ENCODE measurements at regions not wholly inside any gene's neighbourhood (a gene's known extent, or its start where the extent isn't known, plus 50 kb on each side); places are given as distances from the start of the nearest gene placed in this dataset.
A peak's percentile ranks its signal among the peaks of the same experiment; 100 is the strongest.

DNA sequence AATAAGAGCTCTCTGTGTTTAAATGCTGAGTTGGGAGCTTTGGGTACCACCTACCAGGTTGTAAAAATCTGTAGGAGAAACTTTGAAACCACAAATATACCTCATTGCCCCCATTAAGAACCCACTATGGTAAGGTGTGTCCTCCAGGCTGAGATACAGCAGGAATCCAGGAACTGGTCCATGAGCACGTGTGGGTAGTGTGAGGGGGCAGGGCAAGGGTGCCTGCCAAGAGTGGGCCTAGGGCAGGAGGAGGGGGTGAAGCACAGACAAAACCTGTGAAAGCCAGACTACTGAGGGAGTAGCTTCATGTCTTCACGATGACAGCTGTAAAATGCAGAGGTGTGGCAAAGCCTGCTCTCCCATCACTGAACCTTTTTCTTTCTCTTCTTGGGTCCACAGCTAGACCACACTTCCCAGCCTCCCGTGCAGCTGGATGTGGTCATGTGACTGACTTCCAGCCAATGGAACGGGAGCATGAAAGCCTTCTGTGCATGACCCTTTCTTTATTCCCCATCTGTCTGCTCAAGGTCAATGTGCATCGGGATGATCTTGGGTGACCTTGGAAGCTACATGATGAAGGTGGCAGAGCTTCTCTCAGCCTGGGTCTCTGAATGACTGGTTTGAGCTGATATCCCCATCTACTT, 51.1 kb upstream of the POMGNT2 start:
- Histone ChIP-seq H3K4ac (ENCODE audit: low read depth in 1 of 2, low read length in 2 of 2) (no peak overlapping the region), H2BK12ac (ENCODE audit: low read length in 2 of 2) (no peak overlapping the region), H3K4me3 (ENCODE audit: insufficient read depth in 1 of 2, low read depth in 1 of 2, low read length in 2 of 2) (no peak overlapping the region), H3K9ac (ENCODE audit: low read length) (no peak overlapping the region), H3K23ac (ENCODE audit: low read length in 2 of 2) (no peak overlapping the region), H3K18ac (ENCODE audit: low read depth in 1 of 2, low read length in 2 of 2) (no peak overlapping the region), H3K9me3 (ENCODE audit: control insufficient read depth, low read length) (no peaks in the 10 kb centered on the region), H2BK5ac (ENCODE audit: low read depth, low read length, poor library complexity, severe bottlenecking) (no peak overlapping the region), H3K14ac (ENCODE audit: low read length in 2 of 2) (no peak overlapping the region), H4K91ac (ENCODE audit: low read length) (no peak overlapping the region), H2BK120ac (ENCODE audit: low read depth, low read length) (no peak overlapping the region), H2AFZ (ENCODE audit: low read depth, low read length) (no peak overlapping the region), H3K27me3 (ENCODE audit: control insufficient read depth in 1 of 2, insufficient read depth in 1 of 2, low read length in 2 of 2) (peaks cover 33 to 43% of the 10 kb centered on the region in 2 experiments), H4K8ac (ENCODE audit: low read length) (no peak overlapping the region), H3K27ac (ENCODE audit: low read length, poor library complexity, severe bottlenecking) (no peak overlapping the region), H3K4me2 (ENCODE audit: low read length, poor library complexity, severe bottlenecking) (no peak overlapping the region), H3K79me1 (replicated peaks; ENCODE audit: low read length, poor library complexity, severe bottlenecking) (no peaks in the 10 kb centered on the region), H3K4me1 (ENCODE audit: control insufficient read depth, insufficient read depth, low read depth, low read length) (peaks cover 2% of the 10 kb centered on the region), H2BK15ac (ENCODE audit: low read depth, poor library complexity, severe bottlenecking) (no peak overlapping the region), H2AK5ac (ENCODE audit: low read length, severe bottlenecking) (no peak overlapping the region), H3K36me3 (ENCODE audit: control insufficient read depth in 1 of 2, insufficient read depth in 2 of 2, low read depth in 1 of 2, low read length in 2 of 2) (no peaks in the 10 kb centered on the region)
- DNase-seq = no peak
- WGBS = 77% methylated on average over 4 of the region's 5 CpGs

DNA sequence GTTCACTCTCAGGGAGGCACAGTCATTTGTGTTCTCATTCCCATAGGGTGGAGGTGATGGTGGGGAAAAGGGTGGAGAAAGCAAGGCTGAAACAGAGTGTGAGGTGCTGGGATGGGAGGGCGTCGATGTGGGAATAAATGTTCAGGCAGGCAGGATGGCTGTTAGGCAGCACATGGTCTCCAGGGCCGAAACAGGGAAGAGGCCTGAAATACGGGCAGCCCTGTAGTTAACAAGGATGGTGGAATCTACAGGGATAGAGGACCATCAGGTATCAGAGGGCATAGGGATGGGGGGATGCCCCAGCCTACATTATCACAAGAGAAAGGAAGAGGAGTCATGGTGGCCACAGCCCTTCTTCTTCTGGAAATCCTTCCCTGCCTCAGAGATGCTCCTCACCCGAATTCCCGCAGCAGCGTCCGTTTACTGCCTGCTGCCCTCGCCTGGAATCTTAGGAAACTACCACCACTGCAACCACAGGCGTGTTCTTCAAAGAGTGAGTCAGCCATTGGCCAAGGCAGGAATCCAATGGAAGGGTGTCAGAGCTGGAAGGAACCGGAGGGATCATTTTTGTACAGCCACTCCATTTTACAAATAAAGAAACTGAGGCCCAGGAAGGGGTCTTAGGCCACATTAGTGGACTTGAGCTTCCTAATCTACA, 49.7 kb upstream of the POMGNT2 start:
- 27% methylated on average over 10 of the region's 11 CpGs for WGBS
- no peak overlapping the region for H3K4ac ChIP-seq (ENCODE audit: low read depth in 1 of 2, low read length in 2 of 2)
- H3K4me1 ChIP-seq (ENCODE audit: control insufficient read depth, insufficient read depth, low read depth, low read length) = no peaks in the 10 kb centered on the region
- H4K91ac ChIP-seq (ENCODE audit: low read length) = no peak overlapping the region
- peak; percentile 80 for DNase-seq
- no peaks in the 10 kb centered on the region for H3K9me3 ChIP-seq (ENCODE audit: control insufficient read depth, low read length)
- no peaks in the 10 kb centered on the region for H3K79me1 ChIP-seq (replicated peaks; ENCODE audit: low read length, poor library complexity, severe bottlenecking)
- H4K8ac ChIP-seq (ENCODE audit: low read length) = no peak overlapping the region
- no peak overlapping the region for H3K4me2 ChIP-seq (ENCODE audit: low read length, poor library complexity, severe bottlenecking)
- H3K9ac ChIP-seq (ENCODE audit: low read length) = no peak overlapping the region
- no peak overlapping the region for H3K18ac ChIP-seq (ENCODE audit: low read depth in 1 of 2, low read length in 2 of 2)
- no peaks in the 10 kb centered on the region for H3K36me3 ChIP-seq (ENCODE audit: control insufficient read depth in 1 of 2, insufficient read depth in 2 of 2, low read depth in 1 of 2, low read length in 2 of 2)
- no peak overlapping the region for H3K23ac ChIP-seq (ENCODE audit: low read length in 2 of 2)
- H2BK12ac ChIP-seq (ENCODE audit: low read length in 2 of 2) = no peak overlapping the region
- no peak overlapping the region for H3K27ac ChIP-seq (ENCODE audit: low read length, poor library complexity, severe bottlenecking)
- H2AK5ac ChIP-seq (ENCODE audit: low read length, severe bottlenecking) = no peak overlapping the region
- peaks cover 37 to 57% of the 10 kb centered on the region in 2 experiments for H3K27me3 ChIP-seq (ENCODE audit: control insufficient read depth in 1 of 2, insufficient read depth in 1 of 2, low read length in 2 of 2)
- no peak overlapping the region for H2AFZ ChIP-seq (ENCODE audit: low read depth, low read length)
- H3K14ac ChIP-seq (ENCODE audit: low read length in 2 of 2) = no peak overlapping the region
- no peak overlapping the region for H2BK5ac ChIP-seq (ENCODE audit: low read depth, low read length, poor library complexity, severe bottlenecking)
- H3K4me3 ChIP-seq (ENCODE audit: insufficient read depth in 1 of 2, low read depth in 1 of 2, low read length in 2 of 2) = no peak overlapping the region
- H2BK15ac ChIP-seq (ENCODE audit: low read depth, poor library complexity, severe bottlenecking) = no peak overlapping the region
- H2BK120ac ChIP-seq (ENCODE audit: low read depth, low read length) = no peak overlapping the region
